ENCODE measurements at regions not wholly inside any gene's neighbourhood (a gene's known extent, or its start where the extent isn't known, plus 50 kb on each side); places are given as distances from the start of the nearest gene placed in this dataset.

DNA sequence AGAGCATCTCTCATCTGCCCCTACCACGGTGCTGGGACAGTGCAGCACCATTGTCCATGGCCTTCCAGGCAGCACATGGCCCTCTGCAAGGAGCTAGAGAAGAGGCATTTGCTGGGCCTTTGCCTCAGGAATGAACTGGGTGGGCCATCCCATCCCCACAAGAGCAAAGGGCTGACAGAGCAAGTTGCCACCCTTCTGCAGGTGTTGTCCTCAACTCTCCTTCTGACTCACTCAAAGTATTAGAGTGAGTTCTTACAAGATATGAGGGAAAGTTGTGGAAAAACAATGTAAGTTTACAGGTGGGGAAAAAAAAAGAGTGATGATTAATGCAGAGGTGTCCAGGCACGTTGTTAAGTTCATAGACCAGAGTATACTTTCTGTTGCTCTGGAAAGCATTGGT, 261.2 kb downstream of the SKIDA1 start:
- TF ChIP-seq SMC3 (conservative IDR thresholded peaks at IDR 0.05; ENCODE audit: poor library complexity) = no peak
- no peak for TF ChIP-seq POLR2AphosphoS5 (IDR thresholded peaks at IDR 0.05)
- TF ChIP-seq, protein P1, sequence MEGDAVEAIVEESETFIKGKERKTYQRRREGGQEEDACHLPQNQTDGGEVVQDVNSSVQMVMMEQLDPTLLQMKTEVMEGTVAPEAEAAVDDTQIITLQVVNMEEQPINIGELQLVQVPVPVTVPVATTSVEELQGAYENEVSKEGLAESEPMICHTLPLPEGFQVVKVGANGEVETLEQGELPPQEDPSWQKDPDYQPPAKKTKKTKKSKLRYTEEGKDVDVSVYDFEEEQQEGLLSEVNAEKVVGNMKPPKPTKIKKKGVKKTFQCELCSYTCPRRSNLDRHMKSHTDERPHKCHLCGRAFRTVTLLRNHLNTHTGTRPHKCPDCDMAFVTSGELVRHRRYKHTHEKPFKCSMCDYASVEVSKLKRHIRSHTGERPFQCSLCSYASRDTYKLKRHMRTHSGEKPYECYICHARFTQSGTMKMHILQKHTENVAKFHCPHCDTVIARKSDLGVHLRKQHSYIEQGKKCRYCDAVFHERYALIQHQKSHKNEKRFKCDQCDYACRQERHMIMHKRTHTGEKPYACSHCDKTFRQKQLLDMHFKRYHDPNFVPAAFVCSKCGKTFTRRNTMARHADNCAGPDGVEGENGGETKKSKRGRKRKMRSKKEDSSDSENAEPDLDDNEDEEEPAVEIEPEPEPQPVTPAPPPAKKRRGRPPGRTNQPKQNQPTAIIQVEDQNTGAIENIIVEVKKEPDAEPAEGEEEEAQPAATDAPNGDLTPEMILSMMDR (IDR thresholded peaks at IDR 0.05; ENCODE audit: poor library complexity, severe bottlenecking) = no peak
- no peak for TF ChIP-seq EP300 (conservative IDR thresholded peaks at IDR 0.05; ENCODE audit: poor library complexity, severe bottlenecking)
